Left renal pelvis (tissue), 4 donors: ENCODE measurements at regions not wholly inside any gene's neighbourhood (a gene's known extent, or its start where the extent isn't known, plus 50 kb on each side); places are given as distances from the start of the nearest gene placed in this dataset.
"Not testable (repeated sequence)": the region's sequence is repeated elsewhere in the genome, so short reads cannot be mapped to it uniquely, and the experiment has no call there.

Source experiments
- DNase-seq, 4 donors: peaks; one replicate each; pipeline ENCODE4 v3.0.0-alpha.2; 2013; ENCODE audit warnings: low read depth in 4 of 4, low spot score in 3 of 4

DNA sequence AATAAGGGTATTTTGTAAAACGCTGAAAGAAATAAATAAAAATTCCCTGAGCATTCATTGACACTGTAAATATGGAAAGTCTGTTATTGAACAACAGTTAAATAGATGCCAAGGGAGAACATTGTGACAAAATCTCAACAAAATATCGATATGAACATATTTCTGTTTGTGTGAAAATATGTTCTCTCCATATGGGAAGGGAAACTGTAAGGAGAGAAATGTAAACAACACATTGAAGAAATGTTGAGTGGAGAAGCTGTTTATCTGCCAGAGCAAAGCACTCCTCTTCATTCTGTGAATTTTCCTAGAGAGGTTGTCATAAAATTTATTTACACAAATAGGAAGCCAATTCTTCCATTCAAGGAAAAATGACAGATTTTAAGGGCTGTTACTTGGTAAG is 57.1 kb upstream of the EOMES start:
- DNase-seq = no peak

- DNase-seq = no peak
Measured at GRCh38 chr3:27789420-27789819, 67.3 kb upstream of the EOMES start.

GRCh38 chr3:27791956-27792355 is 69.8 kb upstream of the EOMES start:
- no peak for DNase-seq

DNA sequence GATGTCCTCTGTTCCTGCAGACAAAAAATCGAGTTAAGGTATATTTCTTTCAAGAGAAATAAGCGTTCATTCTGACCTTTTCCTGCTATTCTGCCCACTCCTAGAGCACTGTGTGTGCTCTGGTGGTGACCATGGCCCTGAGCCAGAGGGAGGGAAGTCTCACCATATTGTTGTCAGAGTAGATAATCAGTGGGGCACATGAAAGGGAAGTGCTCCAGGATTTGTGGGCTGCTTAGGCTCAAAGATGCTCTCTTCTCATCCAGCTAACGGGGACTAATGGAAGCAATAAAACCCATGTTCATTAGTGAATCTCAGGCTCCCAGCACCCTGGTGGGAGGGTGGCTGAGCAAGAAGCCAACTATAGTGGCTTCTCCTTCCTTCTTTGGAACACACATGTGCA is 70.7 kb upstream of the EOMES start:
- no peak for DNase-seq

GRCh38 chr3:27794211-27794610 is 72.1 kb upstream of the EOMES start:
- DNase-seq = no peak

DNA sequence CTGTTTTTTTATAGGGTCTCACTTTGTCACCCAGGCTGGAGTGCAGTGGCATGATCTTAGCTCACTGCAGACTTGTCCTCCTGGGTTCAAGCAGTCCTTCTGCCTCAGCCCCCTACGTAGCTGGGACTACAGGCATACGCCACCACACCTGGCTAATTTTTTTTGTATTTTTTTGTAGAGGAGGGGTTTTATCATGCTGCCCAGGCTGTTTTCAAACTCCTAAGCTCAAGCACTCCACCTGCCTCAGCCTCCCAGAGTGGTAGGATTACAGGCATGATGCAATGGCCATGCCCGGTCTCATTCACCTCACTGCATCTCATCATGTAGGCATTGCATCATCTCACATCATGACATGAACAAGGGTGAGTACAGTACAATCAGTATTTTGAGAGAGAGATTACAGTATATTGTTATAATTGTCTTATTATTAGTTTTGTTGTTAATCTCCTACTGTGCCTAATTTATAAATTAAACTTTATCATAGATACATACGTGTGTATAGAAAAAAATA is 74.3 kb upstream of the EOMES start:
- no peak for DNase-seq

DNA sequence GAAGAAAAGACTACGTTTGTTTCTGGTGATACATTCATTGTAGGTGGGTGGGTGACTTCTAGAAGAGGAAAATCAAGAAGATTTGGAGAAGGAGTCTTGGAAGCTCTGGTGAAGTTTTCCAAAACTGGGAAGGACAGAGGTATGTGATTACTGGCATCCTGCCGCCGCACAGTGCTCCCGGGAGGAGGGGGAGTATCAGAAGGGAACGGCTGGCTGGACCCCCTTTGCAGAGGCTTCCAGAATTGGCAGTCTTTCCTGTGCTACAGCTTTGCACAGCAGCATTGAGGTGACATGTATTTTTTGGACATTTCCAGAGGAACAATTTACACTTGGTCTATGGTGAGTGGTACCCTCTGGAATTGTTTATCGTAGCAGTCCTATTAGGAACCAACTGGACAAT is 75.7 kb upstream of the EOMES start:
- no peak for DNase-seq

DNA sequence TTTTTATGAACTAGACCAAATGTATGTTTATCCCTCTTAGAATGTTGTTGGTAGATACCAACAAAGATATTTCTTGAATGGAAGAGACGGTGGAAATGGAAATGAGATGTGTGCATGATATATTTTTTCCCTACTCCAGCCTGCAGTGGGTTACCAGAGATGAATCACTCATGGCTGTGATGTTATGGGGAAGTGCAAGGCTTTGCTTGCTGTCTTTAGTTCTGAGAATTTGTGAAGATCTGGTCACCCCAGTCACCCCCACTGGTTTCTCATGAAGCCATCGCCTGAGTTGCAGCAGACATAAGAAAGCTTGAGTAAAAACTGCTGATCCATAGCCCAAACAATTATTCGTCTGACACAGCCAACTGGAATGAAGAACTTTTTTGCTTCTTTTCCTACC is 78.1 kb upstream of the EOMES start:
- DNase-seq = no peak

DNA sequence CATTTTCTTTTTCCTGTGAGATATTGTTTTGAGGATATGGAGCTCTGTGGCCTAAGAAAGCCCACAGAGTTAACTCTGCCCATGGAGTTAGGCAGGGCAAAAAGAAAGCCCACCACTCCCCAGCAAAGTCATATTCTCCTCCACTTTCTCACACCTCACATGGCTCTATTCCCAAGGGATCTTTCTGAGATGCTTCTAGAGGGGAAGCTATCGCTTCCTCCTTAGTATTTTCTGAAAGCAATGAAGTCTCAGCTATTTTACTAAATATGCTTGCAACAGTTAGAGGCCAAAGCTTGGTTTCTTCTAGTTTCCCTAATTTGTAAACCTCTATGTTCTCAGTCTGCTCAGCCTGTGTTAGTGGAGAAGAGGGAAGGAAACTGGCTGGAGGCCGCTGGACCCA is 80.3 kb upstream of the EOMES start:
- DNase-seq = no peak

DNA sequence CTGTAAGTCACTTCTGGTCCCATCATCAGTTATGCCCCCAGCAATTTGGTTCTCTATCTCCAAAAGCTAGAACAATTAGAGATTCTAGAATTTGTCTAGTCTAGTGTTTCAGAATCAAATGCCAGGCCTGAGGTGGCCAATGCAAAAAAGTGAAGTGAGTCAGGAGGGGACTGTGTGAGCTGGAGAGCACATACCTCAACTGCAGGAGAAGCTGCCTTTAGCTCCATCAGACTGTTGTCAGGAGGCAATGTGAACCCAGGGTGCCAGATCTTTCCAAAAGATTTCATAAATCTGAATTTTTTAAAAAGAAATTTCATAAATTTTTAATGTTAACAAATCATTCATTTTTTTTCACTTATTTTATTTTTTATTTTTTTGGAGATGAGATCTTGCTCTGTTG is 80.7 kb upstream of the EOMES start:
- DNase-seq = no peak

DNA sequence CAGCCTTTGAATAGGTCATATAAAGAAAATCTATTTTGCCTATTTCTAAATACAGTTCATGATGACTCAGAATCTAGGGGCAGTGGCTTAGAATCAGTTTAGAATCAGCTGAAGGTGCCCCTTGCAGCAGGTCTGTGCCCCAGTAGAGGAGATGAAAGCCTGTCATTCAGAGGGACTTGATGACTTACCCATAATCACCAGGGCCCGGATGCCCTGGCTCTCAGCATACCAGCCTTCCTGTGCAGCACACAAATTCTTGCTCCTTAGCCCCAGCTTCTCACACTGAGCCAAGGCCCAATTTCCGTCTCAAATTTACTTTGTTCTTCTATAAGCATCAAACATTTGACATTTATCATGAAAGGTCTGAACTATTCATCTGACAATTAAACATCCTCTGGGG is 83.2 kb upstream of the EOMES start:
- DNase-seq = no peak

DNA sequence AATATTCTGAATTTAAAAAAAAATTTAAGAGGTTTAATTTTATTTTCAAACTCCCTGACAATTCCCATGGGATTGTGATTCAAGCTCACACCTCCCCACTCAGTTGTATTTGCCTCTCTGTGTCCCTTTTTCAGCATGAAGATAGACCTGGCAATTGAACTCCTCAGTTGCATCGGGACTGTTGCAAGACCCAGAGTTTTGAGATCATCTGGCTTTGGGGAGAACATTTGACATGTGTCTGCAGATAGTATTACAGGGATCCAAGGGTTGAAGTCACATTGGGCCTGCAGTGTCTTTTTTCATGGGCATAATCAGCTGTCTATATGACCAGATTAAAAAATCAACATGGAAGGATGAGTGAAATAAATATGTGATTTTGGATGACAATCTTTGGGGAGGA is 91.1 kb upstream of the EOMES start:
- DNase-seq = no peak

GRCh38 chr3:27821609-27822008 is 99.5 kb upstream of the EOMES start:
- DNase-seq = not testable (repeated sequence)

DNA sequence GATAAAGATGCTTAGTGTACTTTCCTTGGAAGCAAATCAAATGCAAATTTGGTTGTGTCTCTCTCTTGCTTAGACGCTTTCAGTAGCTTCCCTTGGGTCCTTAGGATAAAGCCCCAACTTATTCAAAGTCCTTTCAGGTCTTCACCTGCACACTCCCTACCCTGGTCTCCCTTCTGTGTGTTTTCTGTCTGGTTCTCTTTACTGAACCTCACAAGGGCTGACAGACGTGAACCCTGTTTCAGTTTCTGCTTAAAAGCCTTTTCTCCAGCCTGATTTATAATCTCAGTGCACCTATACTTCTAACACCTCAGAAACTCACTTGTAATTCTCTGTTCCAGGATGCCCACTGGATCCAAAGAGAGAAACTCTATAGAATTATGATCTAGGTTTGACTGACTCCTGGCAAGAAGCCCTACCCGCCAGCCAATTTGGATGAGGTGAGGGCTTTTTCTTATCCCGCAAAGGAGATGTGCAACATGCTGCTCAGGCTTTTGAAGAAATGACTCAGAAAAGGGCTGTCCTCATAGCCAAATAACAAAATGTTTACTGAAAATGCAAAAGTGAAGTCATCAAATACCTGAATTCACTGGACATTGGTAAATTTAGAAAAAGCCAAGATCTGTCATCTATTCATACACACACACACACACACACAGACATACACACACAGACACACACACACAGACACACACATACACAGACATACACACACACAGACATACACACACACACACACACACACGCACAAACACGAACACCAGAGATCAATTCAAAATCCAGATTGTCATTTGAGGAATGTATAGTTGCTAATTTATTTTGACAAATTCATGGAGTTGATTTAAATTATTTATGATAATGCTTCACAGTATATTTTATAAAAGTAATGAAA is 102.4 kb upstream of the EOMES start:
- DNase-seq = no peak

DNA sequence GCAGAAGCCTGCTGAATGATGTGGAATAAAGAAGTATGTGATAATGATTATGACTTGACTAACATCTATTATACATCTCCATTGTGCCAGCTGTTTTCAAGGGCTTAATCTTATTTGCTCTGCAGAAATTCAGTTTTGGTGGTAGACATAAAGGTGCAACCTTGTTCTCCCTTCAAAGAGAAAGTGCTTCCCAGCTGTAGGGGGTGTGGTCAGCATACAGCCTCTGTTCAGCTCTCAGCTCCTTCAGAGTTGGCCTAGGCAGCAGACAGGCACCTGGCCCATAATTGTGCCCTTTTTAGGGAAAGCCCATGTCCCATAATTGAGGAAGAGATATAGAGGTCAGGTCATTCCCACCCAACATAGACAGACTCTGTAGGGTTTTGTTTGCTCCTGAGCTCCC is 104.3 kb upstream of the EOMES start:
- DNase-seq = no peak

- DNase-seq = no peak
Measured at GRCh38 chr3:27827041-27827440, 104.9 kb upstream of the EOMES start.

DNA sequence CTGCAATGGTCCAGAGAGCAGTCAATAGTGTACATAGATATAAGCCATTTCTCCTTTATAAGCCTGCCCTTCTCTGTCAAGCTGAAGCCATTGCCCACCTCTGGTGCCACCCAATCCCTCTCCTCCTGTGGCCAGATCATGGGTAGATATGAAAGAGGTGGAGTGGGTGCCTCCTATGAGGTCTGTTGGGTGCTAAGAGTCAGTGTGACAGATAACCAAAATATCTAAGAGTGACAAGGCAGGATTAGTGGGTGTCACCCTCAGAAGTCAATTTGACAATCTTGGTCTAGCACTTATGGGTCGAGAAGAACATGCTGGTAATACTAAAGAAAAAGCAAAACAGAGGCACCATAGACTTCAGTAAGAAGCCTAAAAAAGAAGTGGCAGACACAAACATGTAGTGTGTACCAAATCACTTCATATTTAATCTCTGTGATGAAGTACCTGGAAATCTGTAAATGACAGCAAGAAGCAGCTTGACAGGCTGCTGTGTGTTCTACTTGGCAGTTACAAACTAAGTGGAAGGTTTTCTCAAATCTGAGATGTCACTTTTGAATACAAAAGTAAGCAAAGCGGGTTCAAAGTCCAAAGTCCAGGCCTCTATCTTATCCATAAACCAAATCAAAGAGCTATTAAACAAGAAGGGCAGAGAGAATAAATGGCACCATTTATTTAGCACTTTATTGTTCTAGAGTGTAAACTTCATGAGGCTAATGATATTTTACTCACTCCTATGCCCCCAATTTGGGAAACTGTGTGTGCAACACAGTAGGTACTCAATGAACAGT is 118.9 kb upstream of the EOMES start:
- no peak for DNase-seq

- DNase-seq = no peak
Measured at GRCh38 chr3:27844052-27844675, 122.0 kb upstream of the EOMES start.

- no peak for DNase-seq
Measured at GRCh38 chr3:27847697-27848096, 125.6 kb upstream of the EOMES start.

DNA sequence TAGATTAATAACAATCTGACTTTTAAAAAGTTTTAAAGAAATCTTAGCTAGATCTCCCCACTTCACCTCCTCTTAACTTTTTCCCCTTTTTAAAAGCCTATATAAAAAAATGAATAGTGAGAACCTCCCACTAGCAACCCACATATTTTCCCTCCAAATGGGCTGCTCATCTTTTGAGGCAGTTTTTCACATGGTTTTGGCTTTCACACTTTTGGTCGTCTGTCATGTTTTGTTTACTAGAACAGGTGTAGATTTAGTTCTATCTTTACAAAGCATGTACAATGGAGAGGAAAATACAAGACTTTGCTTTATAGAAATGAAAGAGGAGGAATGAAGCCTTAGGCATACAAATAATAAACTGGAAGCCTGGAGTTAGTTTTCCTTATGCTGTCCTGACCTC is 126.7 kb upstream of the EOMES start:
- no peak for DNase-seq

- no peak for DNase-seq
Measured at GRCh38 chr3:27859821-27860220, 137.7 kb upstream of the EOMES start.
